WTC11 (cell line): ENCODE measurements at regions not wholly inside any gene's neighbourhood (a gene's known extent, or its start where the extent isn't known, plus 50 kb on each side); places are given as distances from the start of the nearest gene placed in this dataset.

Experiments
- ATAC-seq: fragments of 200-7000 bp; cut with Tn5 transposase; 2 replicates; pipeline ENCODE4 v1.10.0; 2021; ENCODE audit warnings: mild to moderate bottlenecking, moderate library complexity
- CTCF ChIA-PET: fragments of 300-600 bp; sonication (Branson Sonifier 250); formaldehyde crosslinking; loops from one replicate; lab custom pipeline; 2021; ENCODE audit warnings: antibody characterized with exemption; lab: Charles Lee
- POLR2A ChIA-PET: fragments of 350-600 bp; sonication (Branson Sonifier 250); formaldehyde crosslinking; loops from one replicate; lab custom pipeline; 2021; ENCODE audit warnings: antibody characterized with exemption; lab: Charles Lee
- DNase-seq: peaks from one replicate; pipeline ENCODE4 v3.0.0; 2021; ENCODE audit warnings: low spot score
- H3K27ac Mint-ChIP-seq: 2 replicates; pipeline ENCODE4 v1.8.0; 2021; ENCODE audit warnings: mixed read lengths
- H3K27me3 Mint-ChIP-seq: 2 replicates; pipeline ENCODE4 v1.8.0; 2021; ENCODE audit warnings: low read depth, mild to moderate bottlenecking, moderate library complexity, mixed read lengths
- H3K36me3 Mint-ChIP-seq: 2 replicates; pipeline ENCODE4 v1.8.0; 2021; ENCODE audit warnings: mixed read lengths
- H3K4me1 Mint-ChIP-seq: 2 replicates; pipeline ENCODE4 v1.8.0; 2022; ENCODE audit warnings: mixed read lengths
- H3K4me3 Mint-ChIP-seq: 2 replicates; pipeline ENCODE4 v1.8.0; 2021; ENCODE audit warnings: mild to moderate bottlenecking, moderate library complexity, mixed read lengths
- H3K9me3 Mint-ChIP-seq: 2 replicates; pipeline ENCODE4 v1.8.0; 2021; ENCODE audit warnings: mixed read lengths
- ATF6 ChIP-seq: sonication (generic); formaldehyde crosslinking; IDR thresholded peaks from 2 replicates; pipeline ENCODE4 v1.8.1; 2023; ENCODE audit warnings: mild to moderate bottlenecking, missing genetic modification reagents
- CREM ChIP-seq: sonication (generic); formaldehyde crosslinking; IDR thresholded peaks from 2 replicates; pipeline ENCODE4 v1.8.1; 2022; ENCODE audit warnings: mild to moderate bottlenecking, missing genetic modification reagents, moderate library complexity
- GTF2I ChIP-seq: fragments of 250-450 bp; sonication (Bioruptor Pico); conservative IDR thresholded peaks from 2 replicates; pipeline ENCODE4 v1.4.0; 2021; ENCODE audit warnings: mild to moderate bottlenecking
- IRF2 ChIP-seq: sonication (generic); formaldehyde crosslinking; IDR thresholded peaks from 2 replicates; pipeline ENCODE4 v1.8.0; 2022; ENCODE audit warnings: low read depth, missing genetic modification reagents, borderline replicate concordance
- KAT7 ChIP-seq: sonication (generic); formaldehyde crosslinking; IDR thresholded peaks from 2 replicates; pipeline ENCODE4 v1.8.1; 2023; ENCODE audit warnings: missing genetic modification reagents, mild to moderate bottlenecking, borderline replicate concordance
- MXD4 ChIP-seq: fragments of 250-450 bp; sonication (Bioruptor Pico); IDR thresholded peaks from 2 replicates; pipeline ENCODE4 v1.8.0; 2021; ENCODE audit warnings: mild to moderate bottlenecking, moderate library complexity, borderline replicate concordance
- NFE2L1 ChIP-seq: sonication (generic); formaldehyde crosslinking; IDR thresholded peaks from 2 replicates; pipeline ENCODE4 v1.8.1; 2023; ENCODE audit warnings: missing genetic modification reagents
- PRRX2 ChIP-seq: fragments of 250-450 bp; sonication (Bioruptor Pico); IDR thresholded peaks from 2 replicates; pipeline ENCODE4 v1.8.0; 2021; ENCODE audit warnings: mild to moderate bottlenecking
- ZBTB21 ChIP-seq: sonication (generic); formaldehyde crosslinking; IDR thresholded peaks from 2 replicates; pipeline ENCODE4 v1.8.1; 2023; ENCODE audit warnings: mild to moderate bottlenecking, missing genetic modification reagents, borderline replicate concordance
- ZNF396 ChIP-seq: fragments of 250-450 bp; sonication (Bioruptor Pico); IDR thresholded peaks from 2 replicates; pipeline ENCODE4 v1.8.0; 2021; ENCODE audit warnings: mild to moderate bottlenecking, moderate library complexity, borderline replicate concordance
- ZNF532 ChIP-seq: fragments of 250-450 bp; sonication (Bioruptor Pico); IDR thresholded peaks from 2 replicates; pipeline ENCODE4 v1.9.0; 2021; ENCODE audit warnings: mild to moderate bottlenecking, borderline replicate concordance
- TF ChIP-seq, protein P1 (sequence below): sonication (generic); formaldehyde crosslinking; IDR thresholded peaks from 2 replicates; pipeline ENCODE4 v1.8.1; 2023; ENCODE audit warnings: mild to moderate bottlenecking, missing genetic modification reagents
- TF ChIP-seq, protein P2 (sequence below): sonication (generic); formaldehyde crosslinking; IDR thresholded peaks from 2 replicates; pipeline ENCODE4 v1.8.0; 2022; ENCODE audit warnings: mild to moderate bottlenecking, missing genetic modification reagents
- TF ChIP-seq, protein P3 (sequence below): sonication (generic); formaldehyde crosslinking; IDR thresholded peaks from 2 replicates; pipeline ENCODE4 v1.8.0; 2022; ENCODE audit warnings: mild to moderate bottlenecking, missing genetic modification reagents
- TF ChIP-seq, protein P4 (sequence below): sonication (generic); formaldehyde crosslinking; IDR thresholded peaks from 2 replicates; pipeline ENCODE4 v1.8.1; 2023; ENCODE audit warnings: mild to moderate bottlenecking, moderate library complexity, missing genetic modification reagents

- TF ChIP-seq ZNF532 (CRISPR knock-in tag) = no peak
- TF ChIP-seq, protein P1, sequence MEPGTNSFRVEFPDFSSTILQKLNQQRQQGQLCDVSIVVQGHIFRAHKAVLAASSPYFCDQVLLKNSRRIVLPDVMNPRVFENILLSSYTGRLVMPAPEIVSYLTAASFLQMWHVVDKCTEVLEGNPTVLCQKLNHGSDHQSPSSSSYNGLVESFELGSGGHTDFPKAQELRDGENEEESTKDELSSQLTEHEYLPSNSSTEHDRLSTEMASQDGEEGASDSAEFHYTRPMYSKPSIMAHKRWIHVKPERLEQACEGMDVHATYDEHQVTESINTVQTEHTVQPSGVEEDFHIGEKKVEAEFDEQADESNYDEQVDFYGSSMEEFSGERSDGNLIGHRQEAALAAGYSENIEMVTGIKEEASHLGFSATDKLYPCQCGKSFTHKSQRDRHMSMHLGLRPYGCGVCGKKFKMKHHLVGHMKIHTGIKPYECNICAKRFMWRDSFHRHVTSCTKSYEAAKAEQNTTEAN (CRISPR knock-in tag) = no peak
Observed at GRCh38 chrX:16516232-16516876, 133.6 kb upstream of the S100G start (continued).

GRCh38 chrX:16517039-16517605 is 132.8 kb upstream of the S100G start:
- Mint-ChIP-seq H3K9me3 (peaks cover 14% of the 10 kb centered on the region), H3K4me3 (no peak overlapping the region), H3K27me3 (no peaks in the 10 kb centered on the region; the same call in none of the 2 replicates), H3K4me1 (peaks cover 19% of the 10 kb centered on the region), H3K36me3 (peaks cover 6% of the 10 kb centered on the region), H3K27ac (no peak overlapping the region)
- TF ChIP-seq, protein P2, sequence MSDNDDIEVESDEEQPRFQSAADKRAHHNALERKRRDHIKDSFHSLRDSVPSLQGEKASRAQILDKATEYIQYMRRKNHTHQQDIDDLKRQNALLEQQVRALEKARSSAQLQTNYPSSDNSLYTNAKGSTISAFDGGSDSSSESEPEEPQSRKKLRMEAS (CRISPR knock-in tag) = no peak
- TF ChIP-seq KAT7 (CRISPR knock-in tag) (no peak), ZNF396 (CRISPR knock-in tag) (no peak), ZBTB21 (CRISPR knock-in tag) (no peak), CREM (CRISPR knock-in tag) (no peak), PRRX2 (CRISPR knock-in tag) (no peak), ATF6 (CRISPR knock-in tag) (no peak), IRF2 (CRISPR knock-in tag) (no peak), MXD4 (CRISPR knock-in tag) (no peak), NFE2L1 (CRISPR knock-in tag) (no peak), GTF2I (CRISPR knock-in tag) (no peak)
- TF ChIP-seq, protein P3, sequence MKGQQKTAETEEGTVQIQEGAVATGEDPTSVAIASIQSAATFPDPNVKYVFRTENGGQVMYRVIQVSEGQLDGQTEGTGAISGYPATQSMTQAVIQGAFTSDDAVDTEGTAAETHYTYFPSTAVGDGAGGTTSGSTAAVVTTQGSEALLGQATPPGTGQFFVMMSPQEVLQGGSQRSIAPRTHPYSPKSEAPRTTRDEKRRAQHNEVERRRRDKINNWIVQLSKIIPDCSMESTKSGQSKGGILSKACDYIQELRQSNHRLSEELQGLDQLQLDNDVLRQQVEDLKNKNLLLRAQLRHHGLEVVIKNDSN = no peak
- TF ChIP-seq, protein P4, sequence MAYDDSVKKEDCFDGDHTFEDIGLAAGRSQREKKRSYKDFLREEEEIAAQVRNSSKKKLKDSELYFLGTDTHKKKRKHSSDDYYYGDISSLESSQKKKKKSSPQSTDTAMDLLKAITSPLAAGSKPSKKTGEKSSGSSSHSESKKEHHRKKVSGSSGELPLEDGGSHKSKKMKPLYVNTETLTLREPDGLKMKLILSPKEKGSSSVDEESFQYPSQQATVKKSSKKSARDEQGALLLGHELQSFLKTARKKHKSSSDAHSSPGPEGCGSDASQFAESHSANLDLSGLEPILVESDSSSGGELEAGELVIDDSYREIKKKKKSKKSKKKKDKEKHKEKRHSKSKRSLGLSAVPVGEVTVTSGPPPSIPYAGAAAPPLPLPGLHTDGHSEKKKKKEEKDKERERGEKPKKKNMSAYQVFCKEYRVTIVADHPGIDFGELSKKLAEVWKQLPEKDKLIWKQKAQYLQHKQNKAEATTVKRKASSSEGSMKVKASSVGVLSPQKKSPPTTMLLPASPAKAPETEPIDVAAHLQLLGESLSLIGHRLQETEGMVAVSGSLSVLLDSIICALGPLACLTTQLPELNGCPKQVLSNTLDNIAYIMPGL = no peak
- CTCF ChIA-PET = no interaction called here
- ATAC-seq (no peak), DNase-seq (no peak)
- POLR2A ChIA-PET = no interaction called here
